ENCODE measurements at regions not wholly inside any gene's neighbourhood (a gene's known extent, or its start where the extent isn't known, plus 50 kb on each side); places are given as distances from the start of the nearest gene placed in this dataset.

- H3K27me3 Mint-ChIP-seq (ENCODE audit: low read depth): no peaks in the 10 kb centered on the region
- no peaks in the 10 kb centered on the region for H3K36me3 Mint-ChIP-seq (ENCODE audit: low read depth)
- ChIA-PET POLR2A (no interaction called here), CTCF (no interaction called here)
- no peak for ATAC-seq
- H3K27ac Mint-ChIP-seq: no peak overlapping the region
- DNase-seq: no peak
- no peak overlapping the region for H3K4me3 Mint-ChIP-seq
- no peaks in the 10 kb centered on the region for H3K4me1 Mint-ChIP-seq (ENCODE audit: low read depth)
- peaks cover 6% of the 10 kb centered on the region for H3K9me3 Mint-ChIP-seq (ENCODE audit: insufficient read depth)
Observed at GRCh38 chr13:80740071-80740470, 399.1 kb upstream of the SPRY2 start.

- DNase-seq (no peak), ATAC-seq (no peak)
- POLR2A ChIA-PET: no interaction called here
- no peak overlapping the region for H3K4me3 Mint-ChIP-seq
- H3K4me1 Mint-ChIP-seq (ENCODE audit: low read depth): no peaks in the 10 kb centered on the region
- H3K36me3 Mint-ChIP-seq (ENCODE audit: low read depth): no peaks in the 10 kb centered on the region
- CTCF ChIA-PET: no interaction called here
- H3K27me3 Mint-ChIP-seq (ENCODE audit: low read depth): no peaks in the 10 kb centered on the region
- H3K9me3 Mint-ChIP-seq (ENCODE audit: insufficient read depth): peaks cover 14% of the 10 kb centered on the region
- no peak overlapping the region for H3K27ac Mint-ChIP-seq
Observed at GRCh38 chr13:80737513-80737912, 396.6 kb upstream of the SPRY2 start.

GRCh38 chr13:80727321-80727975 is 386.5 kb upstream of the SPRY2 start:
- Mint-ChIP-seq H3K36me3 (ENCODE audit: low read depth) (no peaks in the 10 kb centered on the region), H3K9me3 (ENCODE audit: insufficient read depth) (peaks cover 6% of the 10 kb centered on the region), H3K27me3 (ENCODE audit: low read depth) (no peaks in the 10 kb centered on the region), H3K4me1 (ENCODE audit: low read depth) (no peaks in the 10 kb centered on the region), H3K4me3 (no peak overlapping the region), H3K27ac (no peak overlapping the region)
- POLR2A ChIA-PET: no interaction called here
- CTCF ChIA-PET: no interaction called here
- DNase-seq: no peak
- no peak for ATAC-seq

GRCh38 chr13:80726868-80727267 is 385.9 kb upstream of the SPRY2 start:
- no peak for DNase-seq
- Mint-ChIP-seq H3K9me3 (ENCODE audit: insufficient read depth) (peaks cover 6% of the 10 kb centered on the region), H3K4me1 (ENCODE audit: low read depth) (no peaks in the 10 kb centered on the region), H3K27ac (no peak overlapping the region), H3K36me3 (ENCODE audit: low read depth) (no peaks in the 10 kb centered on the region), H3K27me3 (ENCODE audit: low read depth) (no peaks in the 10 kb centered on the region), H3K4me3 (no peak overlapping the region)
- no peak for ATAC-seq
- POLR2A ChIA-PET: no interaction called here
- CTCF ChIA-PET: no interaction called here

- CTCF ChIA-PET: no interaction called here
- POLR2A ChIA-PET: no interaction called here
- Mint-ChIP-seq H3K4me3 (no peak overlapping the region), H3K4me1 (ENCODE audit: low read depth) (no peaks in the 10 kb centered on the region), H3K36me3 (ENCODE audit: low read depth) (no peaks in the 10 kb centered on the region), H3K27me3 (ENCODE audit: low read depth) (no peaks in the 10 kb centered on the region), H3K27ac (no peak overlapping the region), H3K9me3 (ENCODE audit: insufficient read depth) (no peaks in the 10 kb centered on the region)
- ATAC-seq: no peak
- no peak for DNase-seq
Observed at GRCh38 chr13:80721689-80722088, 380.8 kb upstream of the SPRY2 start.

GRCh38 chr13:80718970-80719369 is 378.0 kb upstream of the SPRY2 start:
- Mint-ChIP-seq H3K4me3 (no peak overlapping the region), H3K4me1 (ENCODE audit: low read depth) (no peaks in the 10 kb centered on the region), H3K36me3 (ENCODE audit: low read depth) (no peaks in the 10 kb centered on the region), H3K27me3 (ENCODE audit: low read depth) (no peaks in the 10 kb centered on the region), H3K9me3 (ENCODE audit: insufficient read depth) (no peaks in the 10 kb centered on the region), H3K27ac (no peak overlapping the region)
- ATAC-seq (no peak), DNase-seq (no peak)
- ChIA-PET POLR2A (no interaction called here), CTCF (interaction anchor here (0.5 kb wide), 1 partner anchor 324 kb away, joined by 3 read pairs; no protein-coding TSS in a partner anchor)

GRCh38 chr13:80717776-80718175 is 376.9 kb upstream of the SPRY2 start:
- H3K4me3 Mint-ChIP-seq: no peak overlapping the region
- no peaks in the 10 kb centered on the region for H3K27me3 Mint-ChIP-seq (ENCODE audit: low read depth)
- POLR2A ChIA-PET: no interaction called here
- no peaks in the 10 kb centered on the region for H3K36me3 Mint-ChIP-seq (ENCODE audit: low read depth)
- H3K9me3 Mint-ChIP-seq (ENCODE audit: insufficient read depth): no peaks in the 10 kb centered on the region
- H3K4me1 Mint-ChIP-seq (ENCODE audit: low read depth): no peaks in the 10 kb centered on the region
- CTCF ChIA-PET: no interaction called here
- DNase-seq (no peak), ATAC-seq (no peak)
- no peak overlapping the region for H3K27ac Mint-ChIP-seq

- Mint-ChIP-seq H3K27me3 (ENCODE audit: low read depth) (no peaks in the 10 kb centered on the region), H3K4me3 (no peak overlapping the region), H3K9me3 (ENCODE audit: insufficient read depth) (no peaks in the 10 kb centered on the region), H3K4me1 (ENCODE audit: low read depth) (no peaks in the 10 kb centered on the region), H3K36me3 (ENCODE audit: low read depth) (no peaks in the 10 kb centered on the region), H3K27ac (no peak overlapping the region)
- POLR2A ChIA-PET: no interaction called here
- ATAC-seq (no peak), DNase-seq (no peak)
- CTCF ChIA-PET: no interaction called here
Observed at GRCh38 chr13:80716610-80717081, 375.7 kb upstream of the SPRY2 start.

- H3K27ac Mint-ChIP-seq: no peak overlapping the region
- DNase-seq (no peak), ATAC-seq (no peak)
- ChIA-PET CTCF (no interaction called here), POLR2A (no interaction called here)
- H3K4me1 Mint-ChIP-seq (ENCODE audit: low read depth): no peaks in the 10 kb centered on the region
- H3K9me3 Mint-ChIP-seq (ENCODE audit: insufficient read depth): peaks cover 8% of the 10 kb centered on the region
- H3K36me3 Mint-ChIP-seq (ENCODE audit: low read depth): no peaks in the 10 kb centered on the region
- H3K27me3 Mint-ChIP-seq (ENCODE audit: low read depth): no peaks in the 10 kb centered on the region
- H3K4me3 Mint-ChIP-seq: no peak overlapping the region
Observed at GRCh38 chr13:80712026-80712425, 371.1 kb upstream of the SPRY2 start.

GRCh38 chr13:80708791-80709190 is 367.9 kb upstream of the SPRY2 start:
- peaks cover 8% of the 10 kb centered on the region for H3K9me3 Mint-ChIP-seq (ENCODE audit: insufficient read depth)
- POLR2A ChIA-PET: no interaction called here
- H3K4me3 Mint-ChIP-seq: no peak overlapping the region

GRCh38 chr13:80707000-80707983 is 366.4 kb upstream of the SPRY2 start:
- no peaks in the 10 kb centered on the region for H3K4me1 Mint-ChIP-seq (ENCODE audit: low read depth)
- H3K36me3 Mint-ChIP-seq (ENCODE audit: low read depth): no peaks in the 10 kb centered on the region
- H3K9me3 Mint-ChIP-seq (ENCODE audit: insufficient read depth): peaks cover 8% of the 10 kb centered on the region
- DNase-seq: no peak
- CTCF ChIA-PET: no interaction called here
- POLR2A ChIA-PET: no interaction called here
- H3K27me3 Mint-ChIP-seq (ENCODE audit: low read depth): no peaks in the 10 kb centered on the region
- ATAC-seq: no peak
- H3K27ac Mint-ChIP-seq: no peak overlapping the region
- H3K4me3 Mint-ChIP-seq: no peak overlapping the region

More at GRCh38 chr13:80708791-80709190, 367.9 kb upstream of the SPRY2 start:
- Mint-ChIP-seq H3K27ac (no peak overlapping the region), H3K4me1 (ENCODE audit: low read depth) (no peaks in the 10 kb centered on the region), H3K27me3 (ENCODE audit: low read depth) (no peaks in the 10 kb centered on the region), H3K36me3 (ENCODE audit: low read depth) (no peaks in the 10 kb centered on the region)
- ATAC-seq (no peak), DNase-seq (no peak)
- CTCF ChIA-PET: no interaction called here

GRCh38 chr13:80706164-80706471 is 365.2 kb upstream of the SPRY2 start:
- DNase-seq (no peak), ATAC-seq (no peak)
- peaks cover 8% of the 10 kb centered on the region for H3K9me3 Mint-ChIP-seq (ENCODE audit: insufficient read depth)
- ChIA-PET CTCF (no interaction called here), POLR2A (no interaction called here)
- H3K4me3 Mint-ChIP-seq: no peak overlapping the region
- no peaks in the 10 kb centered on the region for H3K36me3 Mint-ChIP-seq (ENCODE audit: low read depth)
- H3K27me3 Mint-ChIP-seq (ENCODE audit: low read depth): no peaks in the 10 kb centered on the region
- H3K27ac Mint-ChIP-seq: no peak overlapping the region
- no peaks in the 10 kb centered on the region for H3K4me1 Mint-ChIP-seq (ENCODE audit: low read depth)
